NCI-H1105 (cell line): ENCODE measurements at regions not wholly inside any gene's neighbourhood (a gene's known extent, or its start where the extent isn't known, plus 50 kb on each side); places are given as distances from the start of the nearest gene placed in this dataset.

ENCODE experiments used
- DNase-seq: peaks from one replicate; lab custom pipeline; 2025; lab: John Stamatoyannopoulos, UW

DNA sequence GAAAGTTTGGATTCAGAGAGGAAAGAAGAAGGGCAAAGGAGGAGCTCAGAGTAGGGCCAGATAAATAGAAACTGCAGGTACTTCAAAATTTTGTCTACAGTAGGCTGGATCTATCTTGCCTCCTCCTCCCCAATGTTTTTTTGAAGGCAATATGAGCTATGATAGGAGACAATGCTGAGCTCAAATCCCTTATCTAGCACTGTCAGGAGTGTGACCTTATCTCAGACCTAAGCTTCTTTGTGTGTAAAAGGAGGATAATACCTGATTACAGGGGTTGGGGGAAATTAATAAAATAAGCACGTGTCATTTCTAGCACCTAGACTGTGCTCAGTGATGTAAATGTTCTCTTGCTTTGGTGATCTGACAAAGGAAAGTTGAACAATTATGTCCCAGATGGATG lies 137.8 kb upstream of the CD180 start:
- no peak for DNase-seq

GRCh38 chr5:67333171-67333570 lies 136.6 kb upstream of the CD180 start:
- no peak for DNase-seq

- no peak for DNase-seq
Measured at GRCh38 chr5:67331296-67331925, 134.8 kb upstream of the CD180 start.

DNA sequence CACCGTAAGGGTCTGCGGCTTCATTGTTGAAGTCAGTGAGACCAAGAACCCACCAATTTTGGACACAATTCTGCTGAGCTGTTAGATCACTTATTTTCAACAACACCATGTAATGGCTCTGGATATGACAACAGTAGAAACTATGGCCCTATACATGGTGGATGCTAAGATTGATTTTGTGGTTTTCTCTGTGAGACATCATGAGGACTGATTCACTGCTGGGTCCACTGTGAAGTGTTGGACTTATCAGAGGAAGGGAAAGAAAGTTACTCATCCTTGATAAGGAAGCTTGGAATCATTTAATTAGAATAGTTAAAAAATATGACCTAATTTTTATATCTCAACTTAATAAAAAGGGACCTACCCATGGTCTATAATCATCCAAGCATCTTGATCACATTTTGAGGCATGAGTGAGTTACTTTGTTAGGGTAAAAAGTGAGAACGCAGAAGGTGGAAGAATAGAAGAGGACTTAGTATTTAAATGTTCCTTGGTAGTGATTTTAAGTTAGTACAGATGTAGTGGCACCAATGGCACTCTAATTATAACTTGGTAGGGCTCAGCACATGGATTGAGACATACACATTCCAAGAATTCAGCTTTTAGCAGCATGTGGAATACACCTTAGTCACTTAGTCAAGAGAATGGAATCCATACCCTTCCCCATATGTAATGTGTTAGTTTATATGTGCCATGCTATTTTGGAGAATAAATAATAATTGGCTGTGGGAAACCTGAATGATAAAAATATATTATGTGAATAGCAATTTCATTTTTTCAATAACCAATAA lies 123.5 kb upstream of the CD180 start:
- DNase-seq: no peak

DNA sequence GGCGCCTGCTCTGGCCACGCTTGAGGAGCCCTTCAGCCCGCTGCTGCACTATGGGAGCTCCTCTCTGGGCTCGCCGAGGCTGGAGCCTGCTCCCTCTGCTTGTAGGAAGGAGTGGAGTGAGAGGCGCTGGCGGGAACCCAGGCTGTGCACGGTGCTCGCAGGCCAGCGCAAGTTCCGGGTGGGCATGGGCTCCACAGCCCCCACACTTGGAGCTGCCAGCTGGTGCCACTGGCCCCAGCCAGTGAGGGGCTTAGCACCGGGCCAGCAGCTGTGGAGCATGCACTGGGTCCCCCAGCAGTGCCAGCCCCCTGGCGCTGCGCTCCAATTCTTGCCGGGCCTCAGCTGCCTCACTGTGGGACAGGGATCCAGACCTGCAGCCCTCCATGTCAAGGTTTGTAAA lies 122.1 kb upstream of the CD180 start:
- no peak for DNase-seq

- DNase-seq: no peak
Measured at GRCh38 chr5:67317603-67318002, 121.0 kb upstream of the CD180 start.

DNA sequence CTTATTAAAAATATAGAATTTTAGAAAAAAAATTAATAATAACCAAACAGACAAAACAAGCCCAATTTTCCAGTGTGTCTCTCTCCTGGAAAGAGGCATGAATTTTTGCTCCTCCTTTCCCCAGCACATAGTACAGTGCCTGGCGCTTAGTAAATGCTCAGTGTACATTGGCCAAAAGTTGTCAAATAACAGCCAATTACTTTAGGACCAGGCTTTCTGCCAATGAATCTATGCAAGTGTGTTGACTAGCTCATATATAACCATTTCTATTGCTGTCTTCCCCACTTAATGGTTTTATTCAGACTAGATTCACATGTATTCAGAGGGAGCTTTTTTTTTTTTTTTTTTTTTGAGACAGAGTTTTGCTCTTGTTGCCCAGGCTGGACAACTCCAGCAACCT lies 120.1 kb upstream of the CD180 start:
- no peak for DNase-seq

DNA sequence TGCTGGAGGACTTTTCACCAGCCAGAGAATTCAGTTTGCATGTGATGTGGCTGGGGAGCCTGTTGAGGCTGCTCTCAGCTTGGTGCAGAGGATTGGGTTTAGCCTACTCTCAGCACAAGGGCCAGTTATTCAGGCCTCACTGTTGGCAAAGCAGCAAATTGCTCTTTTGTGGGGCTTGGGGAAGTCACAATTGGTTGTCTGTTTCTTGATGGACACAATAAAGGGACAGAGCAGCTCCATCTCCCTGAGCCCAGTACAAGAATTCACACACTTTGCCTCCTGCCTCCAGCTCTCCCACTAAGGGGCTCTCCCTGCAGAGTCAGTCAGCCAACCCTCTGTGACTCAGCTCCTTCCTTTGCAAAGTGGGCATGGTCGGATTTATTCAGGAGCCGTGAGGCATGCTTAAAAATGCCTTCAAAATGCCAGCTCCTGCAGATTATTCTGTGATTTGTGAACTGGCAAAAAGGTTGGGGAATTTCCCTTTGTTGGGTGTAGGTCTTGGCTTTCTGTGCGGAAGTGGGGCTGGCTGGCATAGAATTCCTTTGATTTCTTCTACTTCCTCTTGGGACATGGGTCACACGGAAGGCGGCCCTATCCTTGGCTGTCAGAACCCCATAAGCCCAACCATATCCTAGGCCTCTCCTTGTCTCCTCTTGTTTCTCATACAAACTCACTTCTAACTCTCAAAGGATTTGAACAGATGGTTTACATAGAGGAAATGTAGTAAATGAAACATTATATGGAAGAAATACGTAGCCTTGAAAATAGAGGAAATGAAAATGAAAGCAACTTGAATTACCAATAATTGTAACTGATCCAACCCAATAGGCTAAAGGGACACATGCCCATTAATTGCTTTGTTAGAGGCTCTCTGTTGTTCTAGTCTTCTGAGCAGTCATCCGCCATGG lies 118.7 kb upstream of the CD180 start:
- DNase-seq: no peak

DNA sequence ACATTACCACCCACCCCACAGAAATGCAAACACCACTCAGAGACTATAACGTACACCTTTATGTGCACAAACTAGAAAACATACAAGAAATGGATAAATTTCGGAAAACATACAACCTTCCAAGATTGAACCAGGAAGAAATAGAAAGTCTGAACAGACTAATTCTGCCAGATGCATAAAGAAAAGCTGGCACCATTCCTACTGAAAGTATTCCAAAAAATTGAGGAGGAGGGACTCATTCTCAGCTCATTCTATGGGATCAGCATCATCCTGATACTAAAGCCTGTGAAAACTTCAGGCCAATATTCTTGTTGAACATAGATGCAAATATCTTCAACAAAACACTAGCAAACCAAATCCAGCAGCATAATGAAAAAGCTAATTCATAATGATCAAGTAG lies 115.1 kb upstream of the CD180 start:
- DNase-seq: no peak

DNA sequence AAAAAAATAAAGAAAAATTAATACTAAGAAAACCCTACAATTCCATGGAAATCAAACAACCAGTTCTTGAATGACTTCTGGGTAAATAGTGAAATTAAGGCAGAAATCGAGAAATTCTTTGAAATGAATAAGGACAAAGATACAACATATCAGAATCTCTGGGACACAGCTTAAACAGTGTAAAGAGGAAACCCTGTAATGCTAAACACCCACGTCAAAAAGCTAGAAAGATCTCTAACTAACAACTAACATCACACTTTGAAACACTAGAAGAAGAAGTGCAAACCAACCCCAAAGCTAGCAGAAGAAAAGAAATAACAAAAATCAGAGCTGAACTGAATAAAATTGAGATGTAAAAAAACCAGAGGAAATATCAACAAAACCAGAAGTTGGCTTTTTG lies 114.6 kb upstream of the CD180 start:
- no peak for DNase-seq

GRCh38 chr5:67310740-67311139 lies 114.1 kb upstream of the CD180 start:
- no peak for DNase-seq

DNA sequence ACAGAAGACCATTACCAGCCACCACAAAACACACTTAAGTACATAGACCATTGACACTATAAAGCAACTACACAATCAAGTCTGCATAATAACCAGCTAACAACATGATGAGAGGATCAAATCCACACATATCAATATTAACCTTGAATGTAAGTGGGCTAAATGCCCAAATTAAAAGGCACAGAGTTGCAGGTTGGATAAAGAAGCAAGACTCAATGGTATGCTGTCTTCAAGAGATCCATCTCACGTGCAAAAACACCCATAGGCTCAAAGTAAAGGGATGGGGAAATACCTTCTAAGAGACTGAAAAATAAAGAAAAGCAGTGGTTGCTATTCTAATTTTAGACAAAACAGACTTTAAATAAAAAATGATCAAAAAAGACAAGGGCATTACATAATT lies 113.6 kb upstream of the CD180 start:
- no peak for DNase-seq

- DNase-seq: no peak
Measured at GRCh38 chr5:67308988-67309688, 112.5 kb upstream of the CD180 start.

DNA sequence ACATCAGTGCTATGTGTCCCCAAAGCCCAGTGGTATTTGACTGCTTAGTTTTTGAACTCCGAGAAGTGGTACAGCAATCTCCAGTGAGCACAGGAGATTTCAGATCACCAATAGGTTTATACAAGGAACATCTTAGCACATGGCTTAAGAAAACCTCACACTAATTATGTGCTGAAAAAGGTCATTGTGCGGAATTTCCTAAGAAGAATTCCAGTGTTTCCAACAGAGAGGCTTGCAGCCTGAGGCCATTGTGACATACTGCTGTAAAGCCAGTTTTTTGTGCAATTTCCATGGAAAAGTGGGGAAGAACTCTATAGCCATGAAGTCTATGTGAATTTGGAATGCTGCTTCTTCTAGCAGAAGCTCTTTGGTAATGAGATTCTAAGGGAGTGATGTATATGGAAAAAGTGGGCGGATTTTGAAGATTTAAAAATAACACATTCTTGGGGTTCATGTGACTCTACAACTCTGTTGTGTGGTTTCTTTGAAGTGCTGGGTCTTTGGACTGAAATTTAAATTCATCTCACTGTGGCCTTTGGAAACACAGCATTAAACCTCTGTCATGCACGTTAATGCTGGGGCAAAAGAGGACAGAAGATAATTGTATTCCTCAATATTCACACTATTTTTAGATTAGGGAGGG lies 110.5 kb upstream of the CD180 start:
- no peak for DNase-seq

GRCh38 chr5:67305913-67306710 lies 109.5 kb upstream of the CD180 start:
- no peak for DNase-seq

GRCh38 chr5:67305401-67305800 lies 108.8 kb upstream of the CD180 start:
- no peak for DNase-seq

DNA sequence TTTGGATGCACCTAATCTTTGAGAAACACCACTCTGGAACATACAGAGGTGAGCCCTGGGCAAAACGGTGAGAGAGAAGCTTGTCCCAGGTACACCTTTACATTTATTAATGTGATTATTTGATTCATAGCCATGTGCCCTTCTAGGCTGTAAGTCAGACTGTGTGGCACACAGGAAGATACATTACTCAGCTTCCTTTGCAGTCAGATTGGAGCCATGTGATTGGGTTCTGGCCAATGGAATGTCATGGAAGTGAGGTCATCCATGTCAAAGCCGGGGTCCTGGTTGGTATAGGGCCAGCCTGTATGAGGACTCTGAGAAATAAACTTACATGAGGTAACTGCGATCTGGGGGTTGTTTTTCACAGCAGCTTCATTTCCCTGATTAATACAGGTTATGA lies 106.8 kb upstream of the CD180 start:
- DNase-seq: no peak

- no peak for DNase-seq
Measured at GRCh38 chr5:67301285-67301903, 104.8 kb upstream of the CD180 start.

- DNase-seq: no peak
Measured at GRCh38 chr5:67300326-67300725, 103.7 kb upstream of the CD180 start.

DNA sequence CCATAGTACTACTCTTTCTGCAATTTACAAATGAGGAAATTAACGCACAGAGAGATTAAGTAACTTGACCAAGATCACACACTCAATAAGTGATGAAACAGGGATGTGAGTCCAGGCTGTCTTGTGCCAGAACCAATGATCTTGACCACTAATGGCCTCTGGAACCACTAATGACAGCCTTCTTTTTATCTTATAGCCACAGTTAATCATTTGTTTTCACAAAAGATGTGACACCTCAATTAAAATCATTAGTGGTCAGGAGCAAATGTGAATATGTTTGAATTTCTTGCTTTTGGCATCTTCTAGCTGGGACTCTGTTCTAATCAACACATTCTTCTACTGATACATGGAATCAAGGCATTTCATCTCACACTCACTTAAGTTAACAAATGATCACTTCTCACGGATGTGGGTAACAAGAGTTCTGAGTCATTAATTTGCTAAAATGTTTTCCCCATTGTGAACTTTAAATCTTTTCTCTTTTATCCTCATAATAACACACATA lies 102.7 kb upstream of the CD180 start:
- no peak for DNase-seq
